DOHH2 (cell line): ENCODE measurements at regions not wholly inside any gene's neighbourhood (a gene's known extent, or its start where the extent isn't known, plus 50 kb on each side); places are given as distances from the start of the nearest gene placed in this dataset.

Experiments used
- H3F3A ChIP-seq: fragments of 200-600 bp; sonication (generic), shearing (Covaris generic); 2 replicates; pipeline ENCODE4 v1.6.0; 2016; ENCODE audit warnings: antibody characterized with exemption, mild to moderate bottlenecking; ENCODE audit not compliant: control insufficient read depth, insufficient read depth
- H3K27ac ChIP-seq: fragments of 200-600 bp; sonication (generic); 2 replicates; pipeline ENCODE4 v1.5.1; 2014; ENCODE audit warnings: low read depth, mild to moderate bottlenecking, low read length, moderate library complexity
- H3K27me3 ChIP-seq: fragments of 200-600 bp; sonication (generic); 2 replicates; pipeline ENCODE4 v1.6.1; 2014; ENCODE audit warnings: mild to moderate bottlenecking, low read length, mixed read lengths; ENCODE audit not compliant: control insufficient read depth
- H3K36me3 ChIP-seq: fragments of 200-600 bp; sonication (generic); 2 replicates; pipeline ENCODE4 v1.6.1; 2014; ENCODE audit warnings: mild to moderate bottlenecking, low read length, moderate library complexity, mixed read lengths; ENCODE audit not compliant: control insufficient read depth
- H3K4me1 ChIP-seq: fragments of 200-600 bp; sonication (generic); 2 replicates; pipeline ENCODE4 v1.6.1; 2014; ENCODE audit warnings: mild to moderate bottlenecking, low read length, mixed read lengths; ENCODE audit not compliant: control insufficient read depth
- H3K4me2 ChIP-seq: fragments of 200-600 bp; sonication (generic); 2 replicates; pipeline ENCODE4 v1.6.0; 2014; ENCODE audit warnings: mild to moderate bottlenecking, low read length, moderate library complexity
- H3K4me3 ChIP-seq: fragments of 200-600 bp; sonication (generic); 2 replicates; pipeline ENCODE4 v1.5.1; 2014; ENCODE audit warnings: mild to moderate bottlenecking, low read length, mixed read lengths
- H3K79me2 ChIP-seq: fragments of 200-600 bp; sonication (generic); 2 replicates; pipeline ENCODE4 v1.6.1; 2014; ENCODE audit warnings: mild to moderate bottlenecking, low read length, mixed read lengths; ENCODE audit not compliant: control insufficient read depth
- H3K9me2 ChIP-seq: fragments of 200-600 bp; sonication (generic); replicated peaks from 2 replicates; pipeline ENCODE4 v1.6.1; 2014; ENCODE audit warnings: mild to moderate bottlenecking, low read length, mixed read lengths; ENCODE audit not compliant: control insufficient read depth
- H3K9me3 ChIP-seq: fragments of 200-600 bp; sonication (generic); 2 replicates; pipeline ENCODE4 v1.6.1; 2014; ENCODE audit warnings: antibody characterized with exemption, low read length, mixed read lengths; ENCODE audit not compliant: control insufficient read depth, insufficient read depth
- H4K20me1 ChIP-seq: fragments of 200-600 bp; sonication (generic); 2 replicates; pipeline ENCODE4 v1.6.0; 2014; ENCODE audit warnings: low read depth, mild to moderate bottlenecking, antibody characterized with exemption, low read length, moderate library complexity; ENCODE audit not compliant: control insufficient read depth, insufficient read depth
- EZH2phosphoT487 ChIP-seq: fragments of 200-600 bp; sonication (generic); IDR thresholded peaks from 2 replicates; pipeline ENCODE4 v1.6.1; 2017; ENCODE audit warnings: borderline replicate concordance, mild to moderate bottlenecking, antibody characterized with exemption, low read length, moderate library complexity, mixed read lengths
- TF ChIP-seq, protein P1 (sequence below): fragments of 200-600 bp; sonication (generic); IDR thresholded peaks from one replicate; pipeline ENCODE4 v1.5.1; 2014; ENCODE audit warnings: antibody characterized with exemption, mild to moderate bottlenecking, low read depth, low read length; ENCODE audit not compliant: poor library complexity, severe bottlenecking

DNA sequence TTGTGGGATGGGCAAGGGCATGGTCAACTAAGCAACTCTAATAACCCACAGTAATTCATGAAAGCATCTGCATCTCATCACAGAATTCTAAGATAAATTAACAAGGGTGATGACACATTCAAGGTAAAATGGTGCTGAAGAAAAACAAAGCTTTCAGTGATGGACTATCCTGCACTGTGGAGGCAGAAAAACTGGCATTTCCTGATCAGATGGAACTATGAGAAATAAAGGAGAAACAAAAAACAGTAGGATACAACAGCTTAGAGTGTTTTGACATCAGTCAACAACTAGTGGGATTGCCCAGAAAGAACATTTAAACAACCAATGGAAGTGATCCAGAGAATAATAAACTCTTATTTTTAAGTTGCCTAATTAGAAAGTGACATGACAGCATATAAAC lies 327.0 kb downstream of the KLF5 start:
- H3K79me2 ChIP-seq = no peaks in the 10 kb centered on the region
- no peak overlapping the region for H3K4me3 ChIP-seq
- no peak for TF ChIP-seq EZH2phosphoT487
- TF ChIP-seq, protein P1, sequence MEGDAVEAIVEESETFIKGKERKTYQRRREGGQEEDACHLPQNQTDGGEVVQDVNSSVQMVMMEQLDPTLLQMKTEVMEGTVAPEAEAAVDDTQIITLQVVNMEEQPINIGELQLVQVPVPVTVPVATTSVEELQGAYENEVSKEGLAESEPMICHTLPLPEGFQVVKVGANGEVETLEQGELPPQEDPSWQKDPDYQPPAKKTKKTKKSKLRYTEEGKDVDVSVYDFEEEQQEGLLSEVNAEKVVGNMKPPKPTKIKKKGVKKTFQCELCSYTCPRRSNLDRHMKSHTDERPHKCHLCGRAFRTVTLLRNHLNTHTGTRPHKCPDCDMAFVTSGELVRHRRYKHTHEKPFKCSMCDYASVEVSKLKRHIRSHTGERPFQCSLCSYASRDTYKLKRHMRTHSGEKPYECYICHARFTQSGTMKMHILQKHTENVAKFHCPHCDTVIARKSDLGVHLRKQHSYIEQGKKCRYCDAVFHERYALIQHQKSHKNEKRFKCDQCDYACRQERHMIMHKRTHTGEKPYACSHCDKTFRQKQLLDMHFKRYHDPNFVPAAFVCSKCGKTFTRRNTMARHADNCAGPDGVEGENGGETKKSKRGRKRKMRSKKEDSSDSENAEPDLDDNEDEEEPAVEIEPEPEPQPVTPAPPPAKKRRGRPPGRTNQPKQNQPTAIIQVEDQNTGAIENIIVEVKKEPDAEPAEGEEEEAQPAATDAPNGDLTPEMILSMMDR = no peak
- H3K27me3 ChIP-seq = no peaks in the 10 kb centered on the region
- no peaks in the 10 kb centered on the region for H3F3A ChIP-seq
- H3K27ac ChIP-seq = no peak overlapping the region
- no peaks in the 10 kb centered on the region for H4K20me1 ChIP-seq
- H3K9me2 ChIP-seq = no peaks in the 10 kb centered on the region
- no peaks in the 10 kb centered on the region for H3K4me1 ChIP-seq
- no peak overlapping the region for H3K4me2 ChIP-seq
- no peaks in the 10 kb centered on the region for H3K36me3 ChIP-seq
- H3K9me3 ChIP-seq = no peaks in the 10 kb centered on the region

DNA sequence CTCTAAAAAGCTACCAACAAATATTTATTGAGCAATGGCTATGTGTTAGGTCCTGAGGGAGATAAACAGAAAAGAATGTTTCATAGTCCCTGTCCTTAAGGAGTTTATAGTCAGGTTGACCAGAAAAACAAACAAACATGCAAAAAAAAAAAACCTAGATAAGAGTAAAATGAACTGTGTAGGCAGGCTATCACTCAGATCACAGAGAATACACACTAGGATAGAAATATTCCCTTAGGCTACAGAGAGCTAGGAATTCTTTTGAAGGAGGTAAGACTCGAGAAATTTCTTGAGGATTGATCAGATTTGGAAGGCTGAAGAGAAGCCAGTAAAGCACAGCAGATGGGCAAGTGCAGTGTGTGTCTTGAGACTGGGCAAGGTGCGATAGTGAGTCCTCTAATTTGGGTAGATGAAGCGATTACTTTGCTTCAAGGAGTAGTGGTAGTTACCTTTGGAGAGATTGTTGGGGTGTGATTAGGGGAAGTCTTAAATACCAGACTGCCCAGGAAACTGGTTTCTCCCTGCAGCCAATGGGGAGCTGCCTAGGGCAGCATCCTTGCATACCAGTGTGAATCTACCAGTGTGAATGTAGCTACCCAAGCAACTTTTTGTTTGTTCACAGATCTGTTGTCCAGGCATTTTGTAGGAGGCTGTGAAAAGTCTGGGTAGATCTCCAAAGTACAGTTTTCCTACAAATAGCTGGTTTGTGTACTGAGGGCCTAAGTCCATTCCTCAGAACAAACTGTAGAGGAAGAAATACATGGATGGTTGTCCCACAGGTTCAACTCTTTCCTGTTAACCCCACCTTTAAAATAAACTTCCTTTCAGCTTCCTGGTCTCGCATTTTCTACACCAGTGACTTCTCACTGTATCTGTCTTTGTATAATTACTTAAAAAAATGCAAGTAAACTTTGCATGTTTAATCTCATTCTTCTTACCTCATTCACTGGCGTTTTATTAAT lies 314.1 kb downstream of the KLF5 start:
- Histone ChIP-seq H3K27me3 (no peaks in the 10 kb centered on the region), H3K4me2 (no peak overlapping the region), H3K79me2 (no peaks in the 10 kb centered on the region), H4K20me1 (no peaks in the 10 kb centered on the region), H3K9me3 (no peaks in the 10 kb centered on the region), H3K4me1 (no peaks in the 10 kb centered on the region), H3K4me3 (no peak overlapping the region), H3F3A (no peaks in the 10 kb centered on the region), H3K36me3 (no peaks in the 10 kb centered on the region), H3K27ac (no peak overlapping the region), H3K9me2 (no peaks in the 10 kb centered on the region)
- no peak for TF ChIP-seq EZH2phosphoT487
- TF ChIP-seq, protein P1 = no peak

DNA sequence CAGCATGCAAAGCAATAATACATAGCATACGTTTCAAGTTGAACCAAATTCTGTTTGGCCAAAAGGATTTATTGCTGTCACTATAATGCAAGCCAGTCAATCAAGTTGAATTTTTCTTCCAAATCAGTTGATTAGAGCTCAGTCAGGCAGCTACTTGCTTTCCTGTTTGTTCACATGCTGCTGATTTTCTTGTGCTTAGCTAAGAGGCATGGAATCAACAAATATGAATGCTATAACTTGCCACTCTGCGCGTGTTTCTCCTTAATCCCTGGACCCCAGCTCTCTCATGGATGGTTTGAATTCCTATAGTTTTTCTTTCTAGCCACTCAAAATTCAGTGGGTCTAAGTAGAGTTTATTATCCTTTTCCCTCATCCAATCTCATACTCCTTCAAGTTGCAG lies 311.3 kb downstream of the KLF5 start:
- Histone ChIP-seq H3F3A (no peaks in the 10 kb centered on the region), H4K20me1 (no peaks in the 10 kb centered on the region), H3K4me2 (no peak overlapping the region), H3K36me3 (no peaks in the 10 kb centered on the region), H3K79me2 (no peaks in the 10 kb centered on the region), H3K9me2 (no peaks in the 10 kb centered on the region), H3K4me1 (no peaks in the 10 kb centered on the region), H3K27ac (no peak overlapping the region), H3K9me3 (no peaks in the 10 kb centered on the region), H3K4me3 (no peak overlapping the region), H3K27me3 (no peaks in the 10 kb centered on the region)
- TF ChIP-seq, protein P1 = no peak
- TF ChIP-seq EZH2phosphoT487 = no peak
